Suprapubic skin (tissue), 3 donors: ENCODE measurements at regions not wholly inside any gene's neighbourhood (a gene's known extent, or its start where the extent isn't known, plus 50 kb on each side); places are given as distances from the start of the nearest gene placed in this dataset.

Source experiments
- CTCF ChIP-seq, 2 donors: fragments of 200-600 bp in 1 of 2; fragments of 450-650 bp in 1 of 2; sonication (generic) in 1 of 2; IDR thresholded peaks; one replicate each; pipeline ENCODE4 v1.5.1; 2016 to 2019; ENCODE audit warnings: antibody characterized with exemption in 2 of 2, mild to moderate bottlenecking in 1 of 2, moderate library complexity in 1 of 2
- POLR2A ChIP-seq, 2 donors: fragments of 450-650 bp; IDR thresholded peaks; one replicate each; pipeline ENCODE4 v1.6.1; 2017; ENCODE audit warnings: antibody characterized with exemption in 2 of 2, mild to moderate bottlenecking in 2 of 2, moderate library complexity in 2 of 2

DNA sequence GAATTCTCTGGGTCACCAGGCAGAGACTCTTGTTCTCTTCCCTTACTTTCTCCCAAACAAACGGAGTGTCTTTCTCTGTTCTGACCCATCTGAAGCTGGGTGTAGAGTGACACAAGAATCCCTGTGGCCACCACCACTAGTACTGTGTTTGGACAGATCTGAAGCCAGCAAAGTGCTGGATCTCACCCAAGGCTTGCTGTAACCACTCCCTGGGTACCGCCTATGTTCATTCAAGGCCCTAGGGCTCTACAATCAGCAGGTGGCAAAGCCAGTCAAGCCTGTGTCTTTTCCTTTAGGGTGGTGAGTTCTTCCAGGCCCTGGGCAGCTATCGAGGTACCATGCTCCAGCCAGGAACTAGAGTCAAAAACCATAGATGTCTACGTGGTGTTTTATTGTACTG lies 149.2 kb upstream of the CTNNB1 start:
- TF ChIP-seq POLR2A (IDR thresholded peaks at IDR 0.05) (no peak), CTCF (IDR thresholded peaks at IDR 0.05) (no peak)
